LNCaP clone FGC (cell line): ENCODE measurements at regions not wholly inside any gene's neighbourhood (a gene's known extent, or its start where the extent isn't known, plus 50 kb on each side); places are given as distances from the start of the nearest gene placed in this dataset.
"Not testable (repeated sequence)": the region's sequence is repeated elsewhere in the genome, so short reads cannot be mapped to it uniquely, and the experiment has no call there.

Experiments
- DNase-seq: peaks from one replicate; pipeline ENCODE4 v3.0.0-alpha.2; 2011; ENCODE audit warnings: low read depth
- H3K4me3 ChIP-seq: 2 replicates; pipeline ENCODE4 v1.5.1; 2011; ENCODE audit warnings: mild to moderate bottlenecking, low read depth, low read length, control low read depth
- TF ChIP-seq, protein P1 (sequence below): IDR thresholded peaks from 2 replicates; pipeline ENCODE4 v1.5.1; 2012; ENCODE audit warnings: mild to moderate bottlenecking; ENCODE audit not compliant: control insufficient read depth, insufficient read depth; ENCODE audit errors: extremely low read depth

DNA sequence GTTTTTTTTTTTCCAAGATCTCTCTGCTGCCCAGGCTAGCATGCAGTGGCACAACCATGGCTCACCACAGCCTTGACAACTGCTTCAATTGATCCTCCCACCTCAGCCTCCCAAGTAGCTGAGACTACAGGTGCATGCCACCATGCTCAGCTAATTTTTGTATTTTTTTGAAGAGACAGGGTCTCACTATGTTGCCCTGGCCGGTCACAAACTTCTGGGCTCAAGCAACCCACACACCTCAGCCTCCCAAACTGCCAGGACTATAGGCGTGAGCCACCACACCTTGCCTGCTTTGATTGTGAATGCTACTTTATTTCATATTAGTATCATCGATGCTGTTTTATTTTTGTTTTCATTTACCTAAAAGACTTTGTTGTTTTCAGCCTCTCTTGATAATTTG lies 81.5 kb upstream of the GNAZ start:
- TF ChIP-seq, protein P1, sequence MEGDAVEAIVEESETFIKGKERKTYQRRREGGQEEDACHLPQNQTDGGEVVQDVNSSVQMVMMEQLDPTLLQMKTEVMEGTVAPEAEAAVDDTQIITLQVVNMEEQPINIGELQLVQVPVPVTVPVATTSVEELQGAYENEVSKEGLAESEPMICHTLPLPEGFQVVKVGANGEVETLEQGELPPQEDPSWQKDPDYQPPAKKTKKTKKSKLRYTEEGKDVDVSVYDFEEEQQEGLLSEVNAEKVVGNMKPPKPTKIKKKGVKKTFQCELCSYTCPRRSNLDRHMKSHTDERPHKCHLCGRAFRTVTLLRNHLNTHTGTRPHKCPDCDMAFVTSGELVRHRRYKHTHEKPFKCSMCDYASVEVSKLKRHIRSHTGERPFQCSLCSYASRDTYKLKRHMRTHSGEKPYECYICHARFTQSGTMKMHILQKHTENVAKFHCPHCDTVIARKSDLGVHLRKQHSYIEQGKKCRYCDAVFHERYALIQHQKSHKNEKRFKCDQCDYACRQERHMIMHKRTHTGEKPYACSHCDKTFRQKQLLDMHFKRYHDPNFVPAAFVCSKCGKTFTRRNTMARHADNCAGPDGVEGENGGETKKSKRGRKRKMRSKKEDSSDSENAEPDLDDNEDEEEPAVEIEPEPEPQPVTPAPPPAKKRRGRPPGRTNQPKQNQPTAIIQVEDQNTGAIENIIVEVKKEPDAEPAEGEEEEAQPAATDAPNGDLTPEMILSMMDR = no peak
- no peak for DNase-seq
- H3K4me3 ChIP-seq = no peak overlapping the region

DNA sequence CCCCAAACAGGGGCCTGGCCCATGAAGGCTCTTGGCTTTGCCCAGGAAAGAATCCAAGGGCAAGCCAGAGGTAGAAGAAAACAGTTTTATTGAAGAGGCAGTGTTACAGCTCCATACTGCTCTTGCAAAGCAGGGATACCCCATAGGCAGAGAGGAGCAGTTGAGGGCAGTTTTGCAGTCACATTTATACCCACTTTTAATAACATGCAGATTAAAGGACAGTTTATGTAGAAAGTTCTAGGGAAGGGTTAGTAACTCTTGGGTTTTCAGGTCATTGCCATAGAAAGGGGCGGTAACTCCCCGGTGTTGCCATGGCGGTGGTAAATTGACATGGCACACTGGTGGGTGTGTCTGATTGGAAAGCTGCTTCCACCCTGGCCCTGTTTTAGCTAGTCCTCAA lies 80.5 kb upstream of the GNAZ start:
- no peak overlapping the region for H3K4me3 ChIP-seq
- no peak for DNase-seq
- TF ChIP-seq, protein P1 = no peak

DNA sequence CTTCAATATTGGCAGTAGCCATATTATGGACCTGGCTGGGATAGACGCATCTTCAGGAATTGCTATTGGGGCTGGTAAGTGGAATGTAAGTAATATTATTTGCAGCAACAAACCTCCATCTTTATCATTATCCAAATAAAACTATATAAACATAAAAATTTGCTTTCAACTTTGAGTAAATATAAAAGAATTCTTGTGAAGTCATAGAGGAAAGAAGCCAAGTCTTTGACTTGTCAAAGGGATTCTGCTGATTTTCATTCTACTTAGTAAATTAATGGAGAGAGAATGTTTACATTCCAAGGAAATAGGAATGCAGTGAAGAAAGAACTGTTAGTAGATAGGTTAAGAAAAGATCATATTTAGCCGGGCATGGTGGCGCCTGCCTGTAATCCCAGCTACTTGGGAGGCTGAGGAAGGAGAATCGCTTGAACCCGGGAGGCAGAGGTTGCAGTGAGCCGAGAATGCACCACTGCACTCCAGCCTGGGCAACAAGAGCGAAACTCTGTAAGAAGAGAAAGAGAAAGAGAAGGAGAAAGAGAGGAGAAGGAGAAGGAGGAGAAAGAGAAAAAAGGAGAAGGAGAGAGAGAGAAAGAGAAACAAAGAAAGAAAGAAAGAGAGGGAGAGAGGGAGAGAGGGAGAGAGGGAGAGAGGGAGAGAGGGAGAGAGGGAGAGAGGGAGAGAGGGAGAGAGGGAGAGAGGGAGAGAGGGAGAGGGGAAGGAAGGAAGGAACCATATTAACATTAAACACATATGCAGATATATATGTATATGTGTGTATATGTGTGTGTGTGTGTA lies 79.4 kb upstream of the GNAZ start:
- not testable (repeated sequence) for DNase-seq

DNA sequence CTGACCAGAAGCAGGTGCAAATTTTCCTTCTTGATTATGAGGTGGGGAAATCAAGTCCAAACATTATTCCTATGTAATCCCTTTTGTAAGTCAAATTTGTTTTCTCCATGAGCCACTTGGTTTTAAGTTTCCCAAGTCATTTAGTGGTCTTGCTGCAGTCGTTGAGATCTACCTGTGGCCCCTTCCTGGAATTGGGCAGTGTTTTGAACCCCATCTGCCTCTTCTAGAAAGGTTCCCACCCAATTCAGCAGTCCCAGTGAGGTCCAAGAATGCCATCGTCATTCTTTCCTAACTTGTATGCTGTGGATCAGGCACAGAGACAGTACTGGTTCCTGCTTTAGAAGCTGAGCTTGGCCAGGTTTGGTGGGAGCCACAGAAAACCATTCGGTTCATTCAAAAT lies 77.8 kb upstream of the GNAZ start:
- TF ChIP-seq, protein P1 = no peak
- no peak for DNase-seq
- no peak overlapping the region for H3K4me3 ChIP-seq

More for the DNA sequence above, 79.4 kb upstream of the GNAZ start:
- not testable (repeated sequence) for H3K4me3 ChIP-seq

DNA sequence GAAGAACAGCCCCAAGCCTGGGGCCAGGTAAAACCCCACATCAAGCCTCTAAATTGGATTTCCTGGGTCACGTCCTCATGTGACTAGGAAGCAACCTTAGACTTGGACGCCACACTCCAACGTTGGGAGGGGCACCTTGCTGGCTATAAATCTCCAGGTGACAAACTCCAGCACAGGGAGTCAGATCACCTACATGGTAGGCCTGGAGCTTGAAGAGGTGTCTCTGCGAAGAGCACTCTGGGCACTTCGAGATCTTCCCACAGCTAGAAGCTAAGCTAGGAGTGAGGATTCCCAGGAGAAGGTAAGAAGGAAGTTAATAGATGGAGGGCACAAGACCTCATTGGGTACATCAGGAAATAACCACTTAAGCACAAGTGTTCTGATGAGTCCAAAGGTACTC lies 77.1 kb upstream of the GNAZ start:
- TF ChIP-seq, protein P1 = no peak

DNA sequence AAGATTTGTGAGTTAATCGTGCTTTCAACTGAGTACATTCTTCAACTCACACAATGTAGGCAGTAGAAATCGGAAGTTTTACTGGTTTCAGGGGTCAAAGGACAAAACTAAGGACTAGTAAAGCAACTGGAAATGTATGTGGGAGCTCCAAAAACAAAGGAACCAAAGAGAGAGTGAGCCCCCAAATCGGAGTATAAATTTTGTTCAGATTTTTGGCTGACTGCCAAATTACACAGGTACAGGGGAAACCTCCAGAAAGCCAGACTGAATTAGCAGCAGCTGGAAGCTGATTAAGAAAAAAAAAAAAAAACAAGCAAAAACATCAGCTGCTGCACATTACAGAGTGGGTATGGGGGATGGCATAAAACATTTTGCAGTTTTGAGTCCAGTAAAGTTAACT lies 75.2 kb upstream of the GNAZ start:
- DNase-seq = no peak
- no peak overlapping the region for H3K4me3 ChIP-seq
- TF ChIP-seq, protein P1 = no peak

More for the DNA sequence above, 77.1 kb upstream of the GNAZ start:
- no peak overlapping the region for H3K4me3 ChIP-seq
- DNase-seq = no peak

DNA sequence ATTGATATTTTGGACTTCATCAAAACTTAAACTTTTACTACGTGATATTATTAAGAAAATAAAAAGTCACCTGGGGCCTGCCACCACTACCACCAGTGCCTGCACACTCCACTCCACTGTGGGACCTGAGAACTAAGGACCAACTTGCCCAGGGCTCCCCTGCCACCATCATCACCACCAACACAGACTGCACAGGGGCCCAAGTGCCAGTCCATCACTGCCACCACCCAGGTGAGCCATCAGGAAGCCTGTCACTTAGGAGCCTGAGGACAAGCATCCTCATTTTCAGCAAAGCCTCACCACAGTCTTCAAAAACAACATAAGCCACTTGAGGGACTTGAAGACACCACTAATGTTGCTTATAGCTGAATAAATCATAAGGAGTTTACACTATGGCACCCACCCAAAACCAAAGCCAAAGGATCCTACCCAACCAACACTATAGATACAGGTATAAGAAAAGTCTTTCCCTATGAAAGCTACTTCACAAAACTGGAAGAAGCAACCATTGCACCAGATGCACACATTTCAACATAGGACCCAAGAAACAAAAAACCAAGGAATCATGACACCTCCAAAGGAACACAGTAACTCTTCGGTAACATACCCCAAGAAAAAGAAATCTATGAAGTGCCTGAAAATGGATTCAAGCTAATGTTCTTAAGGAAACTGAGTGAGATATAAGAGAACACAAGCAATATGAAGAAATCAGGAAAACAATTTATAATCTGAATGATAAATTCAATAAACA lies 73.6 kb upstream of the GNAZ start:
- H3K4me3 ChIP-seq = no peak overlapping the region
- DNase-seq = no peak
- TF ChIP-seq, protein P1 = no peak
